RCC 7860 (cell line): ENCODE measurements at regions not wholly inside any gene's neighbourhood (a gene's known extent, or its start where the extent isn't known, plus 50 kb on each side); places are given as distances from the start of the nearest gene placed in this dataset.

Experiments
- DNase-seq: peaks from one replicate; pipeline ENCODE4 v3.0.0-alpha.2; 2015; ENCODE audit warnings: low spot score
- FAIRE-seq: peaks from 2 replicates; lab custom pipeline; 2012; peaks lifted over from hg19 to GRCh38; lab: Jason Lieb, UNC

- DNase-seq (no peak), FAIRE-seq (no peak)
Measured at GRCh38 chr11:116137753-116138152, 633.5 kb upstream of the CADM1 start.

DNA sequence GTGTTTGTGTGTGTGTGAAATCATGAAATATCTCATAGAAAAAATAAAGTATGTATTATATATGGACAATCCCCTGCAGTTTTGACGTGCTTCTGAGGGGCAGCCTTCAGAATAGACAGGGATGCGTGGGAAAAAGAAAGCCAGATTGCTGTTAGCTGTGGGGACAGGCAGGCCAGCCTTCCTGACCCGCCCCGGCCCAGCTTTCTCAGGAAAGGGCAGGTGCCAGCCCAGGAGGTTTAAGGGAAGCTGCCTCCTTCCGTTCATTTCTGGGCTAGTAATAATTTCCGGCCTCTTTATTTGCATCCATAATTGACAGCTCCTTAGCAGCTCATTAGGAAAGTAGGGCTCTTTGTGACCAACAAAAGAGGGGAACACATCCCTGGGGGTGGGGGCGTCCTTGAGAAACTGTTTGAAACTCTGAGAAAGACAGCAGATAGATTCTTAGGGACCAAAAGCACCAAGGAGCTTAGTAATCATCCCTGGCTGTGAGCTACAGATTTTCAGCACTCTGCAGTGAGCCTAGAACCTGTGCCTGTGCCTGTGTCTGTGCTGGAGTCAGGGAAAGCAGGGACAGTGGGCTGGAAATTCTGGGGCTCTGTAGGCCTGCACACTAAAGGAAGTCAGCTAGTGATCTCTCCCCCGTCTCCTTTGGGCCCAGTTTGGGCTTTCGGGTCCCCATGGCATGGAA is 632.9 kb upstream of the CADM1 start:
- no peak for FAIRE-seq
- DNase-seq = no peak

DNA sequence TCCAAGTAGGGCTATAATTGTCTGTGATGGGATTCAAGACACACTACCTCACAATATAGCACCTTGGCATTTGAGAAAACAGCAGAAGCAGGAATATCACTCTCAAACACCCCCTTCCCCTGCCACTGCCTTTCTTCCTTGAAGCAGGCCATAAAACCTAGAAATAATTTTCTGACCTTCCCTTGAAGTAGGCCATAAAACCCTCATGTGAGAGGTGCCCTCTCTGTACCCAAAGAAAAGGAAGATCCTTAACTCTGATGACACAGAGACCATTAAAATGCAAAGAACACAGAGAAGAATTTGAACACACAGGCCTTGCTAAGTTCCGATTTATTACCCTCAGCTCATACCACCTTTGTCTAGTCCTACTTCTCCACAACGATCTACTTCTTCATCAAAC is 631.7 kb upstream of the CADM1 start:
- no peak for FAIRE-seq
- DNase-seq = no peak

DNA sequence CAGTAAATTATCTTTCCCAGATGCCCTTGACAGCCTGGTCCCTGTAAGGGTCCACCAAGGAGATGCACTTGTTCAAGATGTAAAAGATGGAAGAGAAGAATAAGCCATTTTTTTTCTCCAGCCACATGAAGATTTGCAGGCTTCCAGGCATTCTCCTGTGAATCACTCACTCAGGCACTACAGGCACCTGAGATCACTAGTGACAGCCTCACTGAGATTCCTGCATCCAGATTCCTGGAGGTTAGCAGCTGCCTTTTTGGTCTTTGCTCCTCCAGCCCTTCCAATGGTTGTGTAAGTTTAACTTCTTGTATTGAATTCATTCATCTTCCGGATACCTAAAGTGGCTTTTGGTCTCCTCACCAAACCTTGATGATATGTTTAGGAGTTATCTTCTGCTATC is 630.2 kb upstream of the CADM1 start:
- no peak for FAIRE-seq
- no peak for DNase-seq

GRCh38 chr11:116132273-116132978 is 628.2 kb upstream of the CADM1 start:
- DNase-seq (no peak), FAIRE-seq (no peak)

- no peak for DNase-seq
- no peak for FAIRE-seq
Measured at GRCh38 chr11:116130122-116130521, 625.9 kb upstream of the CADM1 start.

DNA sequence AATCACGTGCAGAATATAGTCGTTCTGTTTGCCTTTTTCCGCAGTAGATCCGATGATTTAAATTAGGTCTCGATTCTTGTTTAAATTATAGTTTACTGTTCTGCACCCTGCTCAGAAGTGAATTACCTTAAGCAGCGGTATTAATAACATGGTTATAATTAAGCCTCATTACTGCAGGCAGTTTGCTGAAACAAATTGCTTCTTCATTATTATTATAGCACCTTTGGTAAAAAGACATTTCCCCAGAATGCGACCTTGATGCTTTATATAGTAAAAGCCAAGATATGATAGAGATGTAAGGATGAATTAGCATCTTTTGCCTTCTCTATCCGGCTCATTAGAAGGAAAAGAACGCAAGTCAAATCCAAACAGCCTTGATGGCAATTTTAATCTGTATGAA is 625.2 kb upstream of the CADM1 start:
- DNase-seq (no peak), FAIRE-seq (no peak)

GRCh38 chr11:116126562-116126961 is 622.3 kb upstream of the CADM1 start:
- DNase-seq = no peak
- FAIRE-seq = no peak

DNA sequence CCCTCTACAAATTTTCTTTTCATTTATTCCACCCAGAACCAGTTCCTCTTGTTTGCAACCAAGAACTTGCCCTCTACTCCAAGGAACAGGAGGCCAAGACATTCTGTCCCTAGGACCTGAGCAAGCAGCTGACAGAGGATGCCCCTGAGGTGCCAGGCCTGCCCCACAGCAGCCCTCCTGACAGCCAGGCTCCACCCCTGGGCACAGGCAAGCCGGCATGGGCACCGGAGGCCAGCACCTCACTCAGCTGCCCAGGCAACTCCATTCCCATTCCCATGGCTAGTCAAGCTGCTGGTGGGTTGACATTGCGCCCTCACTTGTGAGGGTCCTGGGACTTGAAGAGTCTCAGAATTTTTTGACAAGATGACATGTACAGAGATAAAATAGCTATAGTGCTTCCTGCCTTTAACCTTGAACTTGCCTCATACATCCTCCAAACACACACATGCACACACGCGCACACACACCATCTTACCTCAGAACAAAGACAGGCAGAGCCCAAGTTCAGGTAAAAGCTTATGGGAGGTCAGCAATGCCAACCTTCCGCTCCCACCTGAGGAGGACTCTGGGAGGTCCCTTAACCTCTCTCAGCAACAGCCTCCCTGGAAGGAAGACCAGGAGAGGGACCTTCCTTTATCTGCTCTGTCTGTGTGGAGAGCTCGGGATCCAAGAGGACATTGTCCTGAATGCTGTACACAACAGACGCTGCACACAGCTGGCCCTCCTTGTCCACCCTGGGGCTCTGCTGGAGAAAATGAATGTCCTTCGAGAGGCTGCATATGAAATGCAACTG is 620.9 kb upstream of the CADM1 start:
- FAIRE-seq (no peak), DNase-seq (no peak)

GRCh38 chr11:116123739-116124138 is 619.5 kb upstream of the CADM1 start:
- DNase-seq = no peak
- FAIRE-seq = no peak

- DNase-seq (no peak), FAIRE-seq (no peak)
Measured at GRCh38 chr11:116122697-116123472, 618.7 kb upstream of the CADM1 start.

GRCh38 chr11:116119158-116119557 is 614.9 kb upstream of the CADM1 start:
- DNase-seq = no peak
- FAIRE-seq = no peak

DNA sequence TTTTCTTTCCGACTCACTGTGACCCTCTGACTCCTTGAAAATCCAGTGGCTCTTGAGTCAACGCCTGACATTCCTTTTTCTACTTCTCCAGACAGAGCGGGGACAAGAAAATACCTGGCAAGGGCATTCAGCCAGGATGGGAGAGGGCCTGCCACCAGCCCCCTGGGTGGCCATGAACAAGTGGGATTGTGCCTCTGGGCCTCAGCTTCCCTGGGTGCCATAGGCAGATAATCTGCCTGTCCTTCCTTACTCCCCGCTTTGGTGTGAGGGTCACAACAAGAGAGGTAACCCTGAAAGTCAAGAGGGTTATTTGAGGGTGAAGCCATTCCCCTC is 613.9 kb upstream of the CADM1 start:
- FAIRE-seq (no peak), DNase-seq (no peak)

DNA sequence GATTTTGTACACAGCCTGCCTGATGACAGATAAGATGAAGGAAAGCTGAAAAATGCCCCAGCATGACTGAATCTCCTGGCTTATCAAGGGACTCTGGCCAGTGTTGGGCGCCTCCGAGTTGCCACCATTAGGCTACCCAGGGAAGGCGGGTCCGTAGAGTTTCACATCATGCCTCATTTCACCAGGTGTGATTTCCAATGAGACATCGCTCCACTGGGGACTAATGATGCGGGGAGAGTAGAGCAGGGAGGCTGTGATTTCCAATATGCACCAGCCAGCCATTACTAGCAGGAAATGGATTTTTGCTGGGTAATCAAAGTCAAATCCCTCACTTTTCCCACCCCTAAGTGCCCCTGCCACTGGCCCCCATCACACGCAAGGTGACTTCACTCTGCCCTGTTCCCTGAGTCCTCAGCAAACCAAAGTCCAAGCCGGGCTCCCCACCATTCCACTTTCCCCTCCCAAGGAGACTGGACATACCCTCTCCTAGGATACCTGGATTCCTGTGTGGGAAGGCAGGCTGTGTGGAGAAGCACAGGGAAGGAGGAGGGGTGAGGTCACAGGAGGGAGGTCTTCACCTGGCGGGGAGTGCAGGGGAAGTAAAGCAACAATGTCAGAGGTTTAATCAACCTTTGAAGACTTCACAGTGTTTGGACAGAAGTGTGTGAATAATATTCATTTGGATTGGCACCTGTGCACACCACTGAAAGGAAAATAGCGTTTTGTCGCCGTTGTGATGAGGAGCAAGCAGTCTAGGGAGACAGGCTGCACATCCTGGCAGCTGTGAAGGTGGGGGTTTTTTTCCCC is 613.3 kb upstream of the CADM1 start:
- no peak for FAIRE-seq
- DNase-seq = no peak

DNA sequence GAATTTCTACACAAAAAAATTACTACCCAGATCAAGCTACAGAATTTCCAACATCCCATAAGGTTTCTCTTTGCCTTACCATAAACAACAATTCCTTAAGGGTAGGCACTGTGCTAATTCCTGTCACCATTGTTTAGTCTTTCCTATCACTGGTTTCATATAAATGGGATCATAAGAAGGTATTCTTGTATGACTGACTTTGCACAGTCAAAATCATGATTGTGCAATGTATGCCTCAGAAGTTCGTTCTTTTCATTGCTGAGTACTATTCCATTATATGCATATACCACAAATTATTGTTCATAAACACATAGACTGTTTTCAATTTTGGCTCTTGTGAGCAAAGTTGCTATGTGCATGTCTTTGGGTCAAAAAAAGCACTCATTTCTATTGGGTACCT is 611.6 kb upstream of the CADM1 start:
- FAIRE-seq (no peak), DNase-seq (no peak)

GRCh38 chr11:116114198-116114651 is 610.0 kb upstream of the CADM1 start:
- FAIRE-seq (no peak), DNase-seq (no peak)

- FAIRE-seq (no peak), DNase-seq (no peak)
Measured at GRCh38 chr11:116112087-116112935, 608.1 kb upstream of the CADM1 start.

DNA sequence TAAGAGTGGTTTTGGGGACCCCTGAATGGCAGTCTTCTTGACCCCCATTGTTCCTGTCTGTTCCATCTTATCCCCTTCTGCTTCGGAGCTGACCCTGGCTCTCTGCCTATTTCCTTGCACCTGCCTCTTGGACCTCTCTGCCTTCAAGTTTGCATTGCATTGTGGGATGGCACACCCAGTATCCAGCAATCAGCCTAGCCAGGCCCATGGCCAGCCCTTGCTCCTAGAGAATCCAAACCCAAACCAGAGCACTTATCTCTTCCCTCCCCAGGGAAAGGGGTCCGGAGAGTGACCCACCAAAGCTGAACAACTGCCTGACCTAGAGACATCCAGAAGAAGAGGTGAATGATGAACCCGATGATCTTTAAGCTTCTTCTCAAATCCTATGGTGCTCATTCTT is 607.3 kb upstream of the CADM1 start:
- no peak for FAIRE-seq
- no peak for DNase-seq

DNA sequence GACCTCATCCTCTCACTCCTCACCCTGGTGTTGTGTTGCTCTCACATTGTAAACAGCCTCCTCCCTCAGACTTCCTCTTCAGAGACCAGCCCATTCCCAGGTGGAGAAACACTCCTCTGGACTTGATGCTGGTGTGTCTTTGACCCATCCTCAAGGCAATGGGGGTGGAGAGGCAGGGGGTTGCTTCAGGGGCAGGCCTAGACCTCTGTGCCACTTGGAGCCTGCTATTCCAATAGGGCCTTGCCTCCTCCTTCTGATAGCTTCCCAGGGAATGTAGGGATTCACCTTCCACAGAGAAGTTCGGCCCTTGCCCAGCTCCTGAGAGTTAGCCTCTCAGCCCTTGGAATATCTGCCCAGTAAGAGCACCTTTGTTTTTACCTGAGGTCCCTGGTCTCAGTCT is 606.6 kb upstream of the CADM1 start:
- FAIRE-seq = no peak
- no peak for DNase-seq
